ENCODE measurements at regions not wholly inside any gene's neighbourhood (a gene's known extent, or its start where the extent isn't known, plus 50 kb on each side); places are given as distances from the start of the nearest gene placed in this dataset.

- no peaks in the 10 kb centered on the region for H3K9me3 ChIP-seq (ENCODE audit: control insufficient read depth, insufficient read depth, low read depth, low read length)
- no peak for TF ChIP-seq POLR2AphosphoS5 (IDR thresholded peaks at IDR 0.05; ENCODE audit: low read depth, low read length)
- no peak for TF ChIP-seq REST (IDR thresholded peaks at IDR 0.05; ENCODE audit: insufficient read depth in 1 of 2, low read depth in 2 of 2, low read length in 1 of 2)
- TF ChIP-seq SIN3A (IDR thresholded peaks at IDR 0.05; ENCODE audit: borderline replicate concordance, insufficient read depth, low read depth, low read length): no peak
- no peak for TF ChIP-seq TCF7L2 (IDR thresholded peaks at IDR 0.05; ENCODE audit: low read depth, low read length)
- TF ChIP-seq CTCF (IDR thresholded peaks at IDR 0.05): no peak
- ATAC-seq (no peak), DNase-seq (ENCODE audit: low read depth, low spot score) (no peak)
- H3K4me3 ChIP-seq (ENCODE audit: low read depth in 2 of 2, low read length in 2 of 2): no peak overlapping the region
- no peaks in the 10 kb centered on the region for H3K4me1 ChIP-seq (ENCODE audit: control insufficient read depth, insufficient read depth, low read length)
- ChIA-PET POLR2A (no interaction called here), CTCF (no interaction called here)
- intact Hi-C loops (cut with micrococcal nuclease; ENCODE audit: unreplicated experiment): no loop called here
- in situ Hi-C loops (cut with HindIII; ENCODE audit: low pct_unique_long_range_greater_than_20kb, low sequenced_read_pairs): no loop called here
- no TSS peak for BruUV-seq (replicated peaks)
- H3K27ac ChIP-seq (ENCODE audit: low read length): no peak overlapping the region
- H3K36me3 ChIP-seq (ENCODE audit: control insufficient read depth, insufficient read depth, low read length): no peaks in the 10 kb centered on the region
- H3K27me3 ChIP-seq (ENCODE audit: control insufficient read depth, insufficient read depth, low read length): no peaks in the 10 kb centered on the region
Measured at GRCh38 chr6:76403064-76403463, 330.6 kb upstream of the IMPG1 start.

- Histone ChIP-seq H3K36me3 (ENCODE audit: control insufficient read depth, insufficient read depth, low read length) (no peaks in the 10 kb centered on the region), H3K27me3 (ENCODE audit: control insufficient read depth, insufficient read depth, low read length) (no peaks in the 10 kb centered on the region), H3K4me3 (ENCODE audit: low read depth in 2 of 2, low read length in 2 of 2) (no peak overlapping the region), H3K9me3 (ENCODE audit: control insufficient read depth, insufficient read depth, low read depth, low read length) (no peaks in the 10 kb centered on the region), H3K27ac (ENCODE audit: low read length) (no peak overlapping the region), H3K4me1 (ENCODE audit: control insufficient read depth, insufficient read depth, low read length) (no peaks in the 10 kb centered on the region)
- no TSS peak for BruUV-seq (replicated peaks)
- no peak for DNase-seq (ENCODE audit: low read depth, low spot score)
- POLR2A ChIA-PET: no interaction called here
- intact Hi-C loops (cut with micrococcal nuclease; ENCODE audit: unreplicated experiment): no loop called here
- in situ Hi-C loops (cut with HindIII; ENCODE audit: low pct_unique_long_range_greater_than_20kb, low sequenced_read_pairs): no loop called here
- CTCF ChIA-PET: no interaction called here
- TF ChIP-seq CTCF (IDR thresholded peaks at IDR 0.05) (no peak), TCF7L2 (IDR thresholded peaks at IDR 0.05; ENCODE audit: low read depth, low read length) (no peak), POLR2AphosphoS5 (IDR thresholded peaks at IDR 0.05; ENCODE audit: low read depth, low read length) (no peak), SIN3A (IDR thresholded peaks at IDR 0.05; ENCODE audit: borderline replicate concordance, insufficient read depth, low read depth, low read length) (no peak), REST (IDR thresholded peaks at IDR 0.05; ENCODE audit: insufficient read depth in 1 of 2, low read depth in 2 of 2, low read length in 1 of 2) (no peak)
- ATAC-seq: no peak
Measured at GRCh38 chr6:76397966-76398365, 325.5 kb upstream of the IMPG1 start.

Measured in Panc1 (cell line).